Left ventricle myocardium inferior (tissue), 1 donor: ENCODE measurements at regions not wholly inside any gene's neighbourhood (a gene's known extent, or its start where the extent isn't known, plus 50 kb on each side); places are given as distances from the start of the nearest gene placed in this dataset.

Experiments used
- DNase-seq: peaks from one replicate; pipeline ENCODE4 v3.0.0-alpha.2; 2020
- H3K27ac ChIP-seq: fragments of 200-600 bp; replicated peaks from 2 replicates; pipeline ENCODE4 v1.8.0; 2021
- H3K27me3 ChIP-seq: fragments of 200-600 bp; 2 replicates; pipeline ENCODE4 v1.8.0; 2021; ENCODE audit warnings: low read depth
- H3K36me3 ChIP-seq: fragments of 200-600 bp; 2 replicates; pipeline ENCODE4 v1.8.0; 2021
- H3K4me1 ChIP-seq: fragments of 200-600 bp; 2 replicates; pipeline ENCODE4 v1.8.0; 2021
- H3K4me3 ChIP-seq: fragments of 200-600 bp; 2 replicates; pipeline ENCODE4 v1.8.0; 2021; ENCODE audit warnings: mild to moderate bottlenecking, moderate library complexity
- H3K9me3 ChIP-seq: fragments of 200-600 bp; replicated peaks from 2 replicates; pipeline ENCODE4 v1.8.0; 2021
- CTCF ChIP-seq: fragments of 200-600 bp; IDR thresholded peaks from 2 replicates; pipeline ENCODE4 v1.8.0; 2021; ENCODE audit warnings: antibody characterized with exemption, mild to moderate bottlenecking, borderline replicate concordance
- intact Hi-C: fragments of 100-400 bp; cut with micrococcal nuclease; formaldehyde crosslinking; loops from one replicate; pipeline ENCODE4 v1.11.0; 2022
- donor health status: DM: no; HTN: yes; CAD: no; lungs with severe emphysema.

GRCh38 chr13:50677687-50678463 lies 165.6 kb downstream of the DLEU7 start:
- H3K27me3 ChIP-seq, result no peaks in the 10 kb centered on the region
- intact Hi-C loops, result no loop called here
- no peaks in the 10 kb centered on the region for H3K9me3 ChIP-seq
- no peak overlapping the region for H3K4me3 ChIP-seq
- no peak for TF ChIP-seq CTCF
- DNase-seq, result no peak
- no peak overlapping the region for H3K27ac ChIP-seq
- H3K4me1 ChIP-seq, result peaks cover 19% of the 10 kb centered on the region
- no peaks in the 10 kb centered on the region for H3K36me3 ChIP-seq

- Histone ChIP-seq H3K36me3 (no peaks in the 10 kb centered on the region), H3K9me3 (no peaks in the 10 kb centered on the region), H3K4me1 (peaks cover 22% of the 10 kb centered on the region), H3K27ac (no peak overlapping the region), H3K27me3 (no peaks in the 10 kb centered on the region), H3K4me3 (no peak overlapping the region)
- TF ChIP-seq CTCF, result no peak
- intact Hi-C loops, result no loop called here
- DNase-seq, result no peak
Measured at GRCh38 chr13:50678464-50679162, 164.9 kb downstream of the DLEU7 start.

- no peaks in the 10 kb centered on the region for H3K9me3 ChIP-seq
- TF ChIP-seq CTCF, result no peak
- no peak overlapping the region for H3K27ac ChIP-seq
- no peaks in the 10 kb centered on the region for H3K36me3 ChIP-seq
- intact Hi-C loops, result no loop called here
- no peak for DNase-seq
- no peak overlapping the region for H3K4me3 ChIP-seq
- H3K4me1 ChIP-seq, result peaks cover 29% of the 10 kb centered on the region
- no peaks in the 10 kb centered on the region for H3K27me3 ChIP-seq
Measured at GRCh38 chr13:50679321-50679720, 164.2 kb downstream of the DLEU7 start.

GRCh38 chr13:50682002-50682401 lies 161.5 kb downstream of the DLEU7 start:
- TF ChIP-seq CTCF, result no peak
- no peaks in the 10 kb centered on the region for H3K36me3 ChIP-seq
- intact Hi-C loops, result no loop called here
- H3K27me3 ChIP-seq, result no peaks in the 10 kb centered on the region
- H3K4me1 ChIP-seq, result peaks cover 37% of the 10 kb centered on the region
- no peak overlapping the region for H3K27ac ChIP-seq
- H3K9me3 ChIP-seq, result no peaks in the 10 kb centered on the region
- no peak overlapping the region for H3K4me3 ChIP-seq
- DNase-seq, result no peak

GRCh38 chr13:50682966-50683365 lies 160.5 kb downstream of the DLEU7 start:
- Histone ChIP-seq H3K27me3 (no peaks in the 10 kb centered on the region), H3K4me3 (no peak overlapping the region), H3K9me3 (no peaks in the 10 kb centered on the region), H3K27ac (peak overlapping the region; percentile 91), H3K4me1 (peaks cover 35% of the 10 kb centered on the region), H3K36me3 (no peaks in the 10 kb centered on the region)
- no peak for TF ChIP-seq CTCF
- no peak for DNase-seq
- intact Hi-C loops, result no loop called here
